ENCODE measurements at regions not wholly inside any gene's neighbourhood (a gene's known extent, or its start where the extent isn't known, plus 50 kb on each side); places are given as distances from the start of the nearest gene placed in this dataset.

GRCh38 chr10:130858626-130859025 is 452.9 kb downstream of the TCERG1L start:
- no peak for TF ChIP-seq CTCF (IDR thresholded peaks at IDR 0.05 in 4 of 5, conservative IDR thresholded peaks at IDR 0.05 in 1 of 5)
- TF ChIP-seq POLR2A (IDR thresholded peaks at IDR 0.05) = no peak
